Lung microvascular endothelial cell (primary cell): ENCODE measurements at regions not wholly inside any gene's neighbourhood (a gene's known extent, or its start where the extent isn't known, plus 50 kb on each side); places are given as distances from the start of the nearest gene placed in this dataset.
"Not testable (repeated sequence)": the region's sequence is repeated elsewhere in the genome, so short reads cannot be mapped to it uniquely, and the experiment has no call there.

Source experiments
- DNase-seq, 2 donors: peaks; one replicate each; pipeline versions ENCODE4 v3.0.0 to v3.0.0-alpha.2; 2010; ENCODE audit warnings: low read depth in 2 of 2

DNA sequence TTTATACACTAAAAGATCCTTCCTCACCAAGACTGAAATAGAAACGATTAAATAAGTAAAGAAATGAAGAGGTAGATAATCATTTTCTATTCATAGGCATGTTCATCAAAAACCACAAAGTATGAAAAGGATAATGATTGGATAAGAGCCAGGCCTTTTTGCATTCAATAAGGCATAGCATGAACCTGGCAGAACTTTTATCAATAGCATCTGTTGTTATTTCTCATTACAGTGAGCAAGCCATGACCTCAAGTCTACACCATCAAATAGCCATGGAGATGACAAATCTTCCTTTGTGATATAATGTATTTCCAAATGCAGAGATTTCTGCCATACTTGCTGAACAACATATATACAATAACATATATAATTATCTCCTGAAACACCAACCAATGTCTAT lies 206.0 kb upstream of the SLC7A11 start:
- DNase-seq = peak in 1 of 2 donors; percentile 2

DNA sequence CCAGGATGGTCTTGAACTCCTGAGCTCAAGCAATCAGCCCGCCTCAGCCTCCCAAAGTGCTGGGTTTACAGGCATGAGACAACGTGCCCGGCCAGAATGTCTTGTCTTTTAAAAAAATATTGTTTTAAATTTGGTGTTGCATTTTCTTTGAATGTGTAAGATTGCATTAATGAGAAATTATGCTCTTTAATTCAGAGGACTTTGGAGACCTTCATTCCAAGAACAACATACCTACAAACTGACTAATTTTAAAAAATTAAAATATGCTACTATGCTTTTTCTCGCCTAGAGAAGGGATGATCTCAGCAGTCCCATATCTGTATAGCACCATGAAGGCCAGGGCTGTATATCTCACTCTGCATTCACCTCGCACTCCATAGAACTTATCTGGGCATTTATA lies 204.3 kb upstream of the SLC7A11 start:
- DNase-seq = no peak

DNA sequence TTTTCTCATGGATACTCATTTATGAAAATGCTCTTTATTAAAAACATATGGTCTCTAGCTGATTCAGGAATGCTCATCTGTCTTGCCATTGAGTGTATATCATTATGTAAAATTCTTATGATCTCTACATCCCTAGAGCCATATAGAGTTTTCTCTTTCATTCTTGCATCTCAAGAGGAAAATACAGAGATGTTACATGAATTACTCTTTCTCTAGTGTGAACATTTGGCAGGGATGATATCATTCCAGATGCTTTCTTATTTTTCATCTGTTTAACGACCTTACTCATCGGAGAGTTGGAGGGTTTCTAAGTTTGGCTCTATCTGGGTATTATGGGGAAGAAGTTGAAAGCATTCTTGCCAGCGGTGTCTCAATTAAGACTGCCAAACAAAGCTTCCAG lies 202.9 kb upstream of the SLC7A11 start:
- DNase-seq = no peak

DNA sequence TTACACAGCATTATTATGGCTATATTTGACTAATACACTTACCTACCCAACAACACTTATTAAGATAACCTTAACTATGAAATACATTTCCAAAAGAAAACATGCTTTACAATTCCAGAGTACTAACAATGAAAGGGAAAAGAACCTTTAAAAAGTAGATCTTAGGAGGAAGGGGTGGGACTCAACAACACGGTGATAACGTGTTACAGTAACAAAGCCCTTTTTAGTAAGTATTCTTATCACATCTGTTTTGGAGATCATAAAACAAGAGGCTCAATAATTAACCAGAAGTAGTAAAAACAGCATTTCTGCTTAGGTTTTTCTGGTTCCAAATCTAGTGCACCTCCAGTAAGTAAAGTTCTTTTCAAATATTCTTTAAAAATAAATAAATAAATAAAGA lies 202.1 kb upstream of the SLC7A11 start:
- no peak for DNase-seq

DNA sequence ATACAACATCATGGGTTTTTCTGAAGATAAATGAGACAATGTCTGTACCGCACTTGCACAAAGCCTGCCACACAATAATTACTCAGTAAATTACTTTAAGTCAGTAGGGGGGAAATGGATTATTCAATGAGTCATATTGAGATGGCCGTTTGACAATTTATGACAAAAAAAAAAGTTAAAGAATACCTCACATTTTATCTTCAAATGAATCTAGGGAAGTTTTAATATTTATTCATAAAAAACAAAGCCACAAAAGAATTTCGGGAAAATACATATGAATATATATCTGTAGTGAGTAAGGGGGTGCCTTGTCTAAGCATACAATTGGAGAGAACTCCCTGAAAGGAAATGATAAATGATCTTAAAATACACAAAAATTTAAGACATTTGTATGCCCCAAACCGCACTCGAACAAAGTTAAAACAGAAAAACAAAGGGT lies 197.0 kb upstream of the SLC7A11 start:
- DNase-seq = peak in 1 of 2 donors; percentile 41

DNA sequence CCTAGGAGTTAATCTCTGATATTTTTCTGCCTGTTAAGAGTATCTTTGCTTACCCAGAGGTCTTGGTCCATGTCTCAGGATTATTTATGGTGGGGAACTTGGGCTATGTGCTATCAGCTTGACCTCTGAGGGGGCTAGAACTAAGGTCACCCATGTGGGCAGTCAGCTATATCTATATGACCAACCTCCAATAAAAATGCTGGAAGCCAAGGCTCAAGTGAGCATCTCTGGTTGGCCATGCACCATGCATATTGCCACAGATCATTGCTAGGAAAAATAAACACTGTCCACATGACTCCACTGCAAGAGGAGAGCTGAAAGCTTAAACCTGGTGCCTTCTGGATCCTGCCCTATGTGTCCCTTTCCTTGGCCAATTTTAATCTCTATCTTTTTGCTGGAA lies 196.5 kb upstream of the SLC7A11 start:
- DNase-seq = no peak

DNA sequence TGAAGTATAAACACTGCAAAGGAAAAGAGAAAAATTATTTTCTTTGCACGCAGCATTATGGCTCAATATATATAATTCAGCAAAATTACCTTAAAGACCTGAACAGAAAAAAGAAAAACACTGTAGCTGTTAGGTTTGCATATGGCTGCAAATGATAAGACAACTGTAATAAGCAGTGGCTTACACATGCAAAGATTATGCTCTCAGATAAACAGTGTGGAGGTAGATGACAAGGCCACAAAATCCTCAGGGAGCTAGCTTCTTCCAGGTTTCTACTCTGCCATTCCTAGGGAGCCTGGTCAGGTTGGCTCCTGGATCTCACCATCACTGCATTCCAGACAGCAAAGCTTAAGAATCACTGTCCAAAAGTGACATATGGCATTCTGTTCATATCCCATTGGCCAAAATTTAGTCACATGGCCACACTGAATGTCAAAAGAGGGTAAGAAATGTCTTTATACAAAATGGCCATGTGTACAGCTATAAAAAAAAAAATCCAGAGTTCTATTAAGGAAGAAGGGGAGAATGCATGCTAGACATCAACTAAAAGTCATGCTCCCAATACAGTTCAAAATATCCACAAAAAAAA lies 195.2 kb upstream of the SLC7A11 start:
- DNase-seq = no peak

DNA sequence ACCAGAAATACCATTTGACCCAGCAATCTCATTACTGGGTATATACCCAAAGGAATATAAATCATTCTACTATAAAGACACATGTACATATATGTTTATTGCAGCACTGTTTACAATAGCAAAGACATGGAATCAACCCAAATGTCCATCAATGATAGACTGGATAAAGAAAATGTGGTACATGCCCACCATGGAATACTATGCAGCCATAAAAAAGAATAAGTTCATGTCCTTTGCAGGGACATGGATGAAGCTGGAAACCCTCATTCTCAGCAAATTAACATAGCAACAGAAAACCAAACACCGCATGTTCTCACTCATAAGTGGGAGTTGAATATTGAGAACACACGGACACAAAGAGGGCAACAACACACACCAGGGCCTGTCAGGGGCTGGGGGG lies 193.6 kb upstream of the SLC7A11 start:
- DNase-seq = not testable (repeated sequence)

DNA sequence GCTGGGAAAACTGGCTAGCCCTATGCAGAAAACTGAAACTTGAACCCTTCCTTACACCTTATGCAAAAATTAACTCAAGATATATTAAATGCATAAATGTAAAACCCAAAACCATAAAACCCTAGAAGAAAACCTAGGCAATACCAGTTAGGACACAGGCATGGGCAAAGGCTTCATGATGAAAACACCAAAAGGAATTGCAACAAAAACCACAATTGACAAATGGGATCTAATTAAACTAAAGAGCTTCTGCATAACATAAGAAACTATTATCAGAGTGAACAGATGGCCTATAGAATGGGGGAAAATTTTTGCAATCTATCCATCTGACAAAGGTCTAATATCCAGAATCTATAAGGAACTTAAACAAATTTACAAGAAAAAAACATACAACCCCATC lies 192.9 kb upstream of the SLC7A11 start:
- DNase-seq = not testable (repeated sequence)

DNA sequence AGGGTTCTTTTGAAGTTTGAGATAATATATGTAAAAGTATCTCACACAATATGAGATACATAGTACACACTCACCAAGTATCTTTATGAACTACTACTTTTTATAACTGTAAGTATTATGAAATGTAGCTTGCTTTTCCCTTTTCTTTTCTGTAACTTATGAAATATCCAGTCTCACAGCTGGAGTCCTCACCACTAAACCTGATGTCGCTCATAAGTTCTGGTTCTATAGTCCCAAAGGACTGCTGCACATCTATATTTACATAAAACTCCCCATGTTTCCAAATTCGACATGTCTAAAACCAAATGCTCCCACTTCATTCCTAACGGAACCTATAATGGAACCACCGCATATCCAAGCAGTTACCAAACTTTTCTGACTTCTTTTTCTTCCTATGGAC lies 186.5 kb upstream of the SLC7A11 start:
- DNase-seq = no peak

DNA sequence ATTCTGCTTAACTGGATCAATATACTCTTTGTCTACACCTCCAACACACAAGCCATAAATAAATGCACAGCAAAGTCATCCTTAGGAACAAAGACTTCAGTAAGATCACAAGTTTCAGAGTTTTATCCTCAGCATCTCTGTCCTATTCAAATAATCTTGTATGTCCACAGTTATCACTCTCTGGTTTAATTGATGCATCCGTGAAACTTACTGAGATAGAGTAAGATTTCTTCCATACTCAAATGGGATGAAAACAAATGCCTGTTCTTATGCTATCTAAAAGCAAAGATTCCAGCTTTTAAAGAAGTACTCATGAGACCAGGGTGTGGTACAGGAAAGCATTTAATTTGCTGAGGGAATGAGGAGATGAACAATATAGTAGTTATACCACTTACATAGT lies 184.6 kb upstream of the SLC7A11 start:
- DNase-seq = no peak

DNA sequence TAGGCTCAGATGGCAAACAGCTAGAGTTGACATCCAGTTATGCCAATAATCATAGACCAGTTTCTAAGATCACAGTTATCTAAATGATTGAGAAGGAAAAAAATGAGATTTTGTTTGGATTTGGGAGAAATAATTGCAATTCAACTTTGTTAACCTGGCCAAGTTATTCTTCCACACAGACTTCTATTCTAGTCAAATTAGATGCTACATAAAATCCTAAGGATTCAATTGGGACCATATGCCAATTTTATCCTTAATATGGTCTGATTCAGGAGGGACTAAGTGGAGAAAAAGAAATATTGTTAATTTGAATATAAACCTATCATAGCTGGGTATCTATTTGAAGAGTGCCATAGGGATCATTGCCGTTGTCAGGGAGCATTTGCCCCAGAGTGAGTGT lies 178.3 kb upstream of the SLC7A11 start:
- DNase-seq = no peak

DNA sequence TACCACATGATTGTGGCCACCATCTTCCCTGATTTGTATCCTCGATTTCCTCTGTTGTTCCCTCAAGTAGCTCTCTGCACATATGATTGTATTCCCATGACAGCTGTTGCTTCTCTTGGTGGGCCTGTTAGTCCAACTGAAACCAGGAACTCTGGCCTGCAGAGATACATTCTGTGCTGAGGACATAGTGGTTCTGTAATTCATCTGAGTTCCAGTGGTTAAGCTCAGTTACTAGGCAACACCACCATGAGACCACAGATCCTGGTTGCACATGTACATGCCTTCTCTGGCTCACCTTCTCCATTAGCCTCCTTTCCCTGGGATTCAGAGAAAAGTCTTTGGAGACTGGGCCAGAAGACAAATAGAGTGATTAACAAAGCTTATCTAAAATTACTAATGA lies 172.1 kb upstream of the SLC7A11 start:
- no peak for DNase-seq

DNA sequence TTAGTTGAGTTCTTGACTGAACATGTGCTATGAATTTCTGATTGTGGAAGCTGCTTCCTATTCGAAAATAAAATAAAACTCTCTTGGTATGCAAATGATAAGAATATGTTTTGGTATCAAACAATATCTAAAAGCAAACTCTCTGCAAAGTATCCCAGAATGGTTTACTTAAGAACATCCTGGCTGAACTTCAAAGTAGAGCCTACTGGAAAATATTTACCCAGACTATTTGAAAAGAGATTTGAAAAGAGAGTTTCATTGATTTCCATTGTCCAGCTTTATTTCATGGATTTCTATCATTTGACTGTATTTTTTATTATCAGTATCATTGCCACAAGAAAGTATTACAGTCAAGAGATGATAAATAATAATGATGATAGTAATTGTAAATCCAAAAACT lies 171.1 kb upstream of the SLC7A11 start:
- DNase-seq = no peak

DNA sequence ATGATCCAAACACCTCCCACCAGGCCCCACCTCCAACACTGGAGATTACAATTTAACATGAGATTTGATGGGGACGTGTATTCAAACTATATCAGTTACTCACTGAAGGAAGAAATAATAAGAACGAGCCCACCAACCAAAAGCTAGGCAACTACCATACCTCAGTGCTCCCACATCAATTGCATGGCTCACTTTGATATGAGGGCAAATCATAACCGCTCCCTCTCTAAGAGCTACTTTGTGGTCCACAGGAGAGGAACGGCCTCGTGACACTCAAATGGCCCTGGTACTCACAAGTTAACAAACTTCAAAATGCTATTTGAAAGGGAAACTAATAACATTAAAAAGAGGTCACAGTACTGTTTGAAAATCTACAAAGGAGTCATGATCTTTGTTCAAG lies 170.7 kb upstream of the SLC7A11 start:
- DNase-seq = no peak

DNA sequence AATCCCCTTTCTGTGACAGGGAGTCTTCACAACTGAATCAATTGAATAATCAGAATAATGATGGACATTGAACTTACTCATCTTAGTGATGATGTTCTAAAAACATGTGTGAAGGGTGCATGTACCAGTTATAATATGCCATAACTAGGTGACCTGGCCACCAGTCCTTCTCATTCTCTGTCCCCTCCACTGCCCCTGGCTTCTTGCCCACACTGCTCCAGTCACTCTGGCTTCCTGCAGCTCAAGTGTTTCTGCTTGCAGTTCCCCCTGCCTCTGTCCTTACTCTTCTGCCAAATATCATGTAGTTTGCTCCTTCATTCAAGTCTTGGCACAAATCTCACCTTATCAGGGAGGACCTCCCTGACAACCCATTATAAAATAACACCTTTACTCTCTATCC lies 168.1 kb upstream of the SLC7A11 start:
- DNase-seq = no peak

DNA sequence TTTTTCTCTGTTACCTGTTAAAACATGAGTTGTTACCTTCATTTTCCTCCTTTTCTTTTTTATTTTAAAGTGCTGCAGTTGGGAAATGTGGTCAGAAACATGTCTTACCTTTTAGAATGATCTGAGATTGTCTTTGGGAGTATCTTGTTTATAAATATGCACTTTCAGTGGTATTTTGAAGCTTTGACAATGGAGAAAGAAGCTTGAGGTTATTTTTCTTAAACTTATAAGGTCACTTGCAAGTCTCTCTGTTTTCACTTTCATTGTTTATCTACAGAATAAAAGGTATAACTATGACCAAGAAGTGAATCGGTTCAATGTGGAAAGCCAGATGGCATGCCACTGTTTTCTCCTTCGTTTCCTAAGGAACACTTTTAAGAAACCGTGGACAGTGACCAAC lies 167.5 kb upstream of the SLC7A11 start:
- DNase-seq = no peak

DNA sequence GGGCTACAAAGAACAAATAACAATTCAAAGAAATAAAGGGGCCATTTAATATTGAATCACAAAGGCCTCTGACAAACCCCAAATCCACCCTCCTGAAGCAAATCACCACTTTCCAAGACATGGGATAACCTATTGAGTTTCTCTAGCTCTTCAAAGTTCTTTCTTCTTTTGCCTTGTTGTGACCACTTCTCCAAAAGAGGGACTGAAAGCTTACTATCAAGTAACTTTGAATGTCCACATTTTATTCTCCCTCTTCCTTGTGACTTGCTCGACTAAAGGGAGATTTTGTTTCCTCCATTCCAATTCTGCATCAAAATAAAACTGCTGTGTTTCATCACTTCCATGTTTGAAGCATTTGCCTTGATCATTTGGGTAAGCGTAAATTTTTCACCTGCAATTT lies 166.6 kb upstream of the SLC7A11 start:
- no peak for DNase-seq

DNA sequence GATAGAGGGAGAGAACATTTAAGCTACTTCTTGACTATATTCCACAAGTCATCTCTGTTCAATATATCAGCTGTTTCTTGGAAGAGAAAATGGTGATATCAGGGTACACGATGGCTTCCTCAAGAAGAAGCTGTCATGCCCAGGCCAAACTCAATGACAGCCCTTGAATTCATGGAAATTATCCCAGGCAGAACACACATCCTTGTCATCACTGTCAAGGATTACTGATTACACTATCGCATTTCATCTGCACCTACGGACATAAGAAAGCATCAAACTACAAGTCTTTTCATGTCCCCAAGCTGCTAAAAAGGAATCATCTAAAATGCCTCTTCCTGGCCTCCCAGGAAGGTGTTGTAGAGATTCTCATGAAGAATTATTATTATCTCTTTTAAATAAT lies 165.2 kb upstream of the SLC7A11 start:
- DNase-seq = no peak

DNA sequence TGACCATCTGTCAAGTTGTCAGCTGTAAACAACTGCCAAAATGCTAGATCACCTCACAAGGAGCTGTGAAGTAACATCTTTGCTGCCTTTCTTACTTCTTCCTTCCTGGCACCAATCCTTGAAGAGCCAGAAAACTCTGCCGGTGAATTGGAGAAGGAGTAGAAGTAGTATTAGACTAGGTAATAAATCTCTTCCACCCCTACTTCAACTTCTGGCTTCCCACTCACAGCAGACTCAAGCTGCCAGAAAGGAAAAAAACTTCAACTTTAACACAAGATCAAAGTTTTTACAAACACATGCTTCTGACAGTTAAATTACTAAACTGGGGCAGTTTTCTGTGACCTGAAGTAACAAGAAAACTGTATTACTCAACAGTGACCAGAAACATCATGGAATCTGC lies 164.7 kb upstream of the SLC7A11 start:
- no peak for DNase-seq

DNA sequence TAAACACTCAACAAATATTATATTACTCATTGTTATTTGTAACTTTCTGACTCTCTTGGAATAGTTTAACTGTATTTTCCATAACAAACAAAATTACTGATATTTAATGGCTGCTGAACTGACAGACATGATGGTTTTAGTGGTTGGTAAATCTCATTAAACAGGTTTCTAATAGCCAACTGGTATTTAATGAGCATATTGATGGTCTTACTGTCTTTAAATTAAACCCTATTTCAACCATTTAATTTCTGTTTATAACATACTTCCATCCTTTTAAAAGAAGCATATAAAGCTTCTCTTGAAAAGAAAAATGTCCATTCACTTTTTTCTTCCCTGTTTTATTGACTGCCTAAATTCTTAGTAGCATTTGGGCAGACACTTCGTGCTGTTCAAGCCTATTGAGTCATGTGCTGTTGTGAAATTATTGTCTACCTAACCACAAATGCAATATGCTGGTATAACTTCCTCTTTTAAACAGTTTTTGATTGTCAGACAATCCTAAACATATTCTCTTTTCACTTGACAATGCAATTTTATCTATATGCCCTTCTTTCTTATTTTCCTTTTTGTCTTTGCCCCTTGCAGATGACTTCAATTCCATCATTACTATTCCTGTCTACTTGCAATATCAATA lies 163.9 kb upstream of the SLC7A11 start:
- no peak for DNase-seq

DNA sequence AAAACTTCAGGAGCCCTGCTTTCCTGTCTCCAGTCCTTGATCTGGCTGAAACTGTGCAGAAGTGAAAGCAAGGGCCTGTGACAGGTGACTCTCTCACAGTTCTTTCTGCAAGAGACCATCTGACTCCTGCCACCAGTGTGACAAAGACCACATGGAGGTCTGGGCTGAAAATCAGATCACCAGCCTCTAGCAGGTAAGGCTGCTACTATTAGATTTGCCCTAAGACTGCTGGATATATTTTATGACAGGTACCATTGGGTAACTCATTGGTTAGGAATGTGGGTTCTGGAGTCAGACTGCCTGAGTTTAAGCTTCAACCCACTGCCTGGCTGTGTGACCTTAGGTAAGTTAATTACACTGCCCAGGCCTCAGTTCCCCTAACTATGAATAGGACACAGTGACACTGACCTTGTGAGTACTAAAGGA lies 163.3 kb upstream of the SLC7A11 start:
- DNase-seq = no peak

DNA sequence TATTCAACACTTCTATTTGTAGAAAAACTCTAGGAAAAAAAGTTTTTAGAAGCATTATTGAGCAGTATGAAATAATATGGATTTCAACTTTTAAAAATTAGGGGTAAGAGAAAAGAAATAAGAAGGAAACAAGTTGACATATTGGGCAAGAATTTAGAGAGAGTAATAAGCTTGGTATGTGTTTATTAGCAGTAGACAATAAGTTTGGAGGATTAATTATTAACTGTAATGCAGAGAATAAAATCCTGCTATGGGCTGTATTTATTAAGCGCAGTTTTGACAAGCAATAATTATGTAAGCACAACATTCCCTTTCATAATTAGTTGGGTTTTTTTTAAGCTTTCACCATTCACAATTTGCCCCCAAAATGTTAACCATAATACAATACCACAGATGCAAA lies 162.7 kb upstream of the SLC7A11 start:
- DNase-seq = no peak

DNA sequence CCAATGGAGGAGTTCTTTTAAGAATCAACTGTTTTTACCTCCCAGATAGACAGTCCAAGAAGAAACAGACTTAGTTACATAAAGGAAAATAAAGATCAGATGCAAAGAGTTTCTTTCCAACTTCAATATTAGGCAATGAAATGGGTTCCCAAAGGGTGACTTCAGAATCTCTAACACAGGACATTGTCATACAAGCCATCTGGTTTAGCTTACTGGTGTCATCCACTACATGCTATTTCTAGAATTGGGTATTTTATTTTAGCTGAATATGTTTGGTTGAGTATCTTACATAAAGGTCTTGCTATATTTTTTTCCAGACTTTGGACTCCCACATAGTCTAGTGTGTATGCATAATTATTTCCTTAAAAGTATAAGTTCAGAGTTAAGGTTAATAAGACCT lies 162.1 kb upstream of the SLC7A11 start:
- DNase-seq = no peak
